K562 (cell line): ENCODE measurements at regions not wholly inside any gene's neighbourhood (a gene's known extent, or its start where the extent isn't known, plus 50 kb on each side); places are given as distances from the start of the nearest gene placed in this dataset.

Experiments
- CEBPB ChIP-seq: fragments of 450-650 bp; IDR thresholded peaks from 2 replicates; pipeline ENCODE4 v1.6.1; 2016; ENCODE audit warnings: missing genetic modification characterization, missing compliant biosample characterization
- NFYB ChIP-seq: IDR thresholded peaks from 2 replicates; pipeline ENCODE4 v1.6.1; 2011; ENCODE audit warnings: mild to moderate bottlenecking, moderate library complexity; ENCODE audit not compliant: insufficient read length; ENCODE audit errors: extremely low read depth
- POLR2A ChIP-seq: fragments of 450-650 bp; conservative IDR thresholded peaks from 2 replicates; pipeline ENCODE4 v1.6.1; 2016
- SIX5 ChIP-seq, 2 experiments: IDR thresholded peaks; 2 replicates each; pipeline ENCODE4 v1.6.1; 2011; ENCODE audit warnings: low read length in 2 of 2, borderline replicate concordance in 1 of 2, low read depth in 1 of 2, mild to moderate bottlenecking in 1 of 2, moderate library complexity in 1 of 2; ENCODE audit not compliant: insufficient read depth in 1 of 2
- TAF1 ChIP-seq: IDR thresholded peaks from 2 replicates; pipeline ENCODE4 v1.6.1; 2011; ENCODE audit warnings: mild to moderate bottlenecking, low read length, moderate library complexity; ENCODE audit not compliant: insufficient read depth, control insufficient read depth, severe bottlenecking; ENCODE audit errors: extremely low read depth
- ZNF274 ChIP-seq: IDR thresholded peaks from 2 replicates; pipeline ENCODE4 v1.6.1; 2011; ENCODE audit warnings: low read depth, mild to moderate bottlenecking, low read length, moderate library complexity, borderline replicate concordance
- ZZZ3 ChIP-seq: fragments of 450-650 bp; IDR thresholded peaks from 2 replicates; pipeline ENCODE4 v1.6.1; 2016; ENCODE audit warnings: antibody characterized with exemption, mild to moderate bottlenecking, moderate library complexity

DNA sequence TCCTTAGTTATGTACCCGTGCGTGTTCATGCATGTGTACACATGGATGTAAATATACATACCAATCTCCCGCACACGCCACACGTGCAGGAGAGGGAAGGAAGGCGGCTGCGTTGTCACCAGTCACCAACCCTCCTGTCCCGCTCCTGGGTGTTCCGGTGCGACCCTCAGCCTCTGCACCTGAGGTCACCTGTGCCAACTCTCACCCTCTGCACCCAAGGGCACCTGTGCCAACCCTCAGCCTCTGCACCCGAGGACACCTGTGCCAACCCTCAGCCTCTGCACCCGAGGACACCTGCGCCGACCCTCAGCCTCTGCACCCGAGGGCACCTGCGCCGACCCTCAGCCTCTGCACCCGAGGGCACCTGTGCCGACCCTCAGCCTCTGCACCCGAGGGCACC, 192.8 kb upstream of the SALL3 start:
- TF ChIP-seq TAF1 (no peak), SIX5 (IDR thresholded peaks at IDR 0.05; ENCODE audit: borderline replicate concordance in 1 of 2, insufficient read depth in 1 of 2, low read depth in 1 of 2, low read length in 2 of 2) (no peak), ZNF274 (no peak), POLR2A (no peak), ZZZ3 (no peak), NFYB (no peak), CEBPB (tag) (no peak)
